WTC11 (cell line): ENCODE measurements at regions not wholly inside any gene's neighbourhood (a gene's known extent, or its start where the extent isn't known, plus 50 kb on each side); places are given as distances from the start of the nearest gene placed in this dataset.
A peak's percentile ranks its signal among the peaks of the same experiment; 100 is the strongest.

Experiments
- ATAC-seq: fragments of 200-7000 bp; cut with Tn5 transposase; 2 replicates; pipeline ENCODE4 v1.10.0; 2021; ENCODE audit warnings: mild to moderate bottlenecking, moderate library complexity
- CTCF ChIA-PET: fragments of 300-600 bp; sonication (Branson Sonifier 250); formaldehyde crosslinking; loops from one replicate; lab custom pipeline; 2021; ENCODE audit warnings: antibody characterized with exemption; lab: Charles Lee
- POLR2A ChIA-PET: fragments of 350-600 bp; sonication (Branson Sonifier 250); formaldehyde crosslinking; loops from one replicate; lab custom pipeline; 2021; ENCODE audit warnings: antibody characterized with exemption; lab: Charles Lee
- DNase-seq: peaks from one replicate; pipeline ENCODE4 v3.0.0; 2021; ENCODE audit warnings: low spot score
- H3K27ac Mint-ChIP-seq: 2 replicates; pipeline ENCODE4 v1.8.0; 2021; ENCODE audit warnings: mixed read lengths
- H3K27me3 Mint-ChIP-seq: 2 replicates; pipeline ENCODE4 v1.8.0; 2021; ENCODE audit warnings: low read depth, mild to moderate bottlenecking, moderate library complexity, mixed read lengths
- H3K36me3 Mint-ChIP-seq: 2 replicates; pipeline ENCODE4 v1.8.0; 2021; ENCODE audit warnings: mixed read lengths
- H3K4me1 Mint-ChIP-seq: 2 replicates; pipeline ENCODE4 v1.8.0; 2022; ENCODE audit warnings: mixed read lengths
- H3K4me3 Mint-ChIP-seq: 2 replicates; pipeline ENCODE4 v1.8.0; 2021; ENCODE audit warnings: mild to moderate bottlenecking, moderate library complexity, mixed read lengths
- H3K9me3 Mint-ChIP-seq: 2 replicates; pipeline ENCODE4 v1.8.0; 2021; ENCODE audit warnings: mixed read lengths
- CTCF ChIP-seq: fragments of 200-600 bp; IDR thresholded peaks from 2 replicates; pipeline ENCODE4 v1.8.0; 2022; ENCODE audit warnings: antibody characterized with exemption
- E2F5 ChIP-seq: sonication (generic); formaldehyde crosslinking; IDR thresholded peaks from 2 replicates; pipeline ENCODE4 v1.8.1; 2022; ENCODE audit warnings: mild to moderate bottlenecking, moderate library complexity, missing genetic modification reagents
- ETV6 ChIP-seq: sonication (generic); formaldehyde crosslinking; IDR thresholded peaks from 2 replicates; pipeline ENCODE4 v1.8.1; 2022; ENCODE audit warnings: mild to moderate bottlenecking, missing genetic modification reagents
- HMGA2 ChIP-seq: fragments of 250-450 bp; sonication (Bioruptor Pico); IDR thresholded peaks from 2 replicates; pipeline ENCODE4 v1.4.0; 2021; ENCODE audit warnings: mild to moderate bottlenecking, moderate library complexity
- JAZF1 ChIP-seq: fragments of 250-450 bp; sonication (Bioruptor Pico); IDR thresholded peaks from 2 replicates; pipeline ENCODE4 v1.9.0; 2021; ENCODE audit warnings: moderate library complexity, mild to moderate bottlenecking, inconsistent platforms
- NFATC4 ChIP-seq: fragments of 250-450 bp; sonication (Bioruptor Pico); IDR thresholded peaks from 2 replicates; pipeline ENCODE4 v1.9.0; 2021; ENCODE audit warnings: mild to moderate bottlenecking
- NR3C1 ChIP-seq: sonication (generic); formaldehyde crosslinking; conservative IDR thresholded peaks from 2 replicates; pipeline ENCODE4 v1.8.1; 2023; ENCODE audit warnings: low read depth, mild to moderate bottlenecking, missing genetic modification reagents
- PREB ChIP-seq: sonication (generic); formaldehyde crosslinking; IDR thresholded peaks from 2 replicates; pipeline ENCODE4 v1.8.1; 2022; ENCODE audit warnings: mild to moderate bottlenecking, missing genetic modification reagents, moderate library complexity, borderline replicate concordance
- RELA ChIP-seq: sonication (generic); formaldehyde crosslinking; IDR thresholded peaks from 2 replicates; pipeline ENCODE4 v1.8.1; 2022; ENCODE audit warnings: missing genetic modification reagents, mild to moderate bottlenecking, borderline replicate concordance
- SMAD3 ChIP-seq: sonication (generic); formaldehyde crosslinking; IDR thresholded peaks from 2 replicates; pipeline ENCODE4 v1.8.0; 2022; ENCODE audit warnings: missing genetic modification reagents, mild to moderate bottlenecking, borderline replicate concordance
- TCF7 ChIP-seq: sonication (generic); formaldehyde crosslinking; IDR thresholded peaks from 2 replicates; pipeline ENCODE4 v1.8.0; 2022; ENCODE audit warnings: mild to moderate bottlenecking, low read depth, missing genetic modification reagents, moderate library complexity
- TP53 ChIP-seq: sonication (generic); formaldehyde crosslinking; IDR thresholded peaks from 2 replicates; pipeline ENCODE4 v1.8.1; 2023; ENCODE audit warnings: mild to moderate bottlenecking, missing genetic modification reagents
- ZBTB43 ChIP-seq: sonication (generic); formaldehyde crosslinking; IDR thresholded peaks from 2 replicates; pipeline ENCODE4 v1.8.1; 2023; ENCODE audit warnings: mild to moderate bottlenecking, missing genetic modification reagents
- ZMAT4 ChIP-seq: fragments of 250-450 bp; sonication (Bioruptor Pico); IDR thresholded peaks from 2 replicates; pipeline ENCODE4 v1.9.0; 2021; ENCODE audit warnings: mild to moderate bottlenecking
- TF ChIP-seq, protein P1 (sequence below): sonication (generic); formaldehyde crosslinking; IDR thresholded peaks from 2 replicates; pipeline ENCODE4 v1.8.0; 2023; ENCODE audit warnings: missing genetic modification reagents, mild to moderate bottlenecking, borderline replicate concordance
- TF ChIP-seq, protein P2 (sequence below): sonication (generic); formaldehyde crosslinking; IDR thresholded peaks from 2 replicates; pipeline ENCODE4 v1.8.1; 2022; ENCODE audit warnings: missing genetic modification reagents, borderline replicate concordance
- TF ChIP-seq, protein P3 (sequence below): sonication (generic); formaldehyde crosslinking; IDR thresholded peaks from 2 replicates; pipeline ENCODE4 v1.8.1; 2023; ENCODE audit warnings: mild to moderate bottlenecking, moderate library complexity, missing genetic modification reagents
- TF ChIP-seq, protein P4 (sequence below): sonication (generic); formaldehyde crosslinking; IDR thresholded peaks from 2 replicates; pipeline ENCODE4 v1.8.0; 2022; ENCODE audit warnings: mild to moderate bottlenecking, missing genetic modification reagents
- TF ChIP-seq, protein P5 (sequence below): sonication (generic); formaldehyde crosslinking; IDR thresholded peaks from 2 replicates; pipeline ENCODE4 v1.8.1; 2023; ENCODE audit warnings: mild to moderate bottlenecking, missing genetic modification reagents, moderate library complexity

GRCh38 chr11:92828556-92828955 is 140.9 kb upstream of the MTNR1B start (continued):
- no peak for TF ChIP-seq RELA (CRISPR knock-in tag)
- no peak for TF ChIP-seq ZBTB43 (CRISPR knock-in tag)
- no peak for TF ChIP-seq E2F5 (CRISPR knock-in tag)
- TF ChIP-seq, protein P1, sequence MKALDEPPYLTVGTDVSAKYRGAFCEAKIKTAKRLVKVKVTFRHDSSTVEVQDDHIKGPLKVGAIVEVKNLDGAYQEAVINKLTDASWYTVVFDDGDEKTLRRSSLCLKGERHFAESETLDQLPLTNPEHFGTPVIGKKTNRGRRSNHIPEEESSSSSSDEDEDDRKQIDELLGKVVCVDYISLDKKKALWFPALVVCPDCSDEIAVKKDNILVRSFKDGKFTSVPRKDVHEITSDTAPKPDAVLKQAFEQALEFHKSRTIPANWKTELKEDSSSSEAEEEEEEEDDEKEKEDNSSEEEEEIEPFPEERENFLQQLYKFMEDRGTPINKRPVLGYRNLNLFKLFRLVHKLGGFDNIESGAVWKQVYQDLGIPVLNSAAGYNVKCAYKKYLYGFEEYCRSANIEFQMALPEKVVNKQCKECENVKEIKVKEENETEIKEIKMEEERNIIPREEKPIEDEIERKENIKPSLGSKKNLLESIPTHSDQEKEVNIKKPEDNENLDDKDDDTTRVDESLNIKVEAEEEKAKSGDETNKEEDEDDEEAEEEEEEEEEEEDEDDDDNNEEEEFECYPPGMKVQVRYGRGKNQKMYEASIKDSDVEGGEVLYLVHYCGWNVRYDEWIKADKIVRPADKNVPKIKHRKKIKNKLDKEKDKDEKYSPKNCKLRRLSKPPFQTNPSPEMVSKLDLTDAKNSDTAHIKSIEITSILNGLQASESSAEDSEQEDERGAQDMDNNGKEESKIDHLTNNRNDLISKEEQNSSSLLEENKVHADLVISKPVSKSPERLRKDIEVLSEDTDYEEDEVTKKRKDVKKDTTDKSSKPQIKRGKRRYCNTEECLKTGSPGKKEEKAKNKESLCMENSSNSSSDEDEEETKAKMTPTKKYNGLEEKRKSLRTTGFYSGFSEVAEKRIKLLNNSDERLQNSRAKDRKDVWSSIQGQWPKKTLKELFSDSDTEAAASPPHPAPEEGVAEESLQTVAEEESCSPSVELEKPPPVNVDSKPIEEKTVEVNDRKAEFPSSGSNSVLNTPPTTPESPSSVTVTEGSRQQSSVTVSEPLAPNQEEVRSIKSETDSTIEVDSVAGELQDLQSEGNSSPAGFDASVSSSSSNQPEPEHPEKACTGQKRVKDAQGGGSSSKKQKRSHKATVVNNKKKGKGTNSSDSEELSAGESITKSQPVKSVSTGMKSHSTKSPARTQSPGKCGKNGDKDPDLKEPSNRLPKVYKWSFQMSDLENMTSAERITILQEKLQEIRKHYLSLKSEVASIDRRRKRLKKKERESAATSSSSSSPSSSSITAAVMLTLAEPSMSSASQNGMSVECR (CRISPR knock-in tag): no peak
- no peak for TF ChIP-seq NR3C1 (CRISPR knock-in tag)
- TF ChIP-seq PREB (CRISPR knock-in tag): no peak
- TF ChIP-seq, protein P2, sequence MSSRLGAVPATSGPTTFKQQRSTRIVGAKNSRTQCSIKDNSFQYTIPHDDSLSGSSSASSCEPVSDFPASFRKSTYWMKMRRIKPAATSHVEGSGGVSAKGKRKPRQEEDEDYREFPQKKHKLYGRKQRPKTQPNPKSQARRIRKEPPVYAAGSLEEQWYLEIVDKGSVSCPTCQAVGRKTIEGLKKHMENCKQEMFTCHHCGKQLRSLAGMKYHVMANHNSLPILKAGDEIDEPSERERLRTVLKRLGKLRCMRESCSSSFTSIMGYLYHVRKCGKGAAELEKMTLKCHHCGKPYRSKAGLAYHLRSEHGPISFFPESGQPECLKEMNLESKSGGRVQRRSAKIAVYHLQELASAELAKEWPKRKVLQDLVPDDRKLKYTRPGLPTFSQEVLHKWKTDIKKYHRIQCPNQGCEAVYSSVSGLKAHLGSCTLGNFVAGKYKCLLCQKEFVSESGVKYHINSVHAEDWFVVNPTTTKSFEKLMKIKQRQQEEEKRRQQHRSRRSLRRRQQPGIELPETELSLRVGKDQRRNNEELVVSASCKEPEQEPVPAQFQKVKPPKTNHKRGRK (CRISPR knock-in tag): no peak

GRCh38 chr11:92829121-92829520 is 140.3 kb upstream of the MTNR1B start:
- Mint-ChIP-seq H3K27ac (no peak overlapping the region), H3K27me3 (no peaks in the 10 kb centered on the region), H3K9me3 (peaks cover 4% of the 10 kb centered on the region), H3K36me3 (peaks cover 7% of the 10 kb centered on the region), H3K4me3 (no peak overlapping the region), H3K4me1 (peaks cover 33% of the 10 kb centered on the region)
- ATAC-seq (peak; percentile 10; the same call in 1 of the 2 replicates), DNase-seq (no peak)
- ChIA-PET POLR2A (no interaction called here), CTCF (no interaction called here)
- TF ChIP-seq, protein P3, sequence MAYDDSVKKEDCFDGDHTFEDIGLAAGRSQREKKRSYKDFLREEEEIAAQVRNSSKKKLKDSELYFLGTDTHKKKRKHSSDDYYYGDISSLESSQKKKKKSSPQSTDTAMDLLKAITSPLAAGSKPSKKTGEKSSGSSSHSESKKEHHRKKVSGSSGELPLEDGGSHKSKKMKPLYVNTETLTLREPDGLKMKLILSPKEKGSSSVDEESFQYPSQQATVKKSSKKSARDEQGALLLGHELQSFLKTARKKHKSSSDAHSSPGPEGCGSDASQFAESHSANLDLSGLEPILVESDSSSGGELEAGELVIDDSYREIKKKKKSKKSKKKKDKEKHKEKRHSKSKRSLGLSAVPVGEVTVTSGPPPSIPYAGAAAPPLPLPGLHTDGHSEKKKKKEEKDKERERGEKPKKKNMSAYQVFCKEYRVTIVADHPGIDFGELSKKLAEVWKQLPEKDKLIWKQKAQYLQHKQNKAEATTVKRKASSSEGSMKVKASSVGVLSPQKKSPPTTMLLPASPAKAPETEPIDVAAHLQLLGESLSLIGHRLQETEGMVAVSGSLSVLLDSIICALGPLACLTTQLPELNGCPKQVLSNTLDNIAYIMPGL (CRISPR knock-in tag): no peak
- TF ChIP-seq SMAD3 (no peak), HMGA2 (no peak), CTCF (no peak), TCF7 (CRISPR knock-in tag) (no peak), JAZF1 (CRISPR knock-in tag) (no peak), NFATC4 (CRISPR knock-in tag) (no peak), ZMAT4 (no peak), TP53 (no peak), ETV6 (CRISPR knock-in tag) (no peak)
- TF ChIP-seq, protein P4, sequence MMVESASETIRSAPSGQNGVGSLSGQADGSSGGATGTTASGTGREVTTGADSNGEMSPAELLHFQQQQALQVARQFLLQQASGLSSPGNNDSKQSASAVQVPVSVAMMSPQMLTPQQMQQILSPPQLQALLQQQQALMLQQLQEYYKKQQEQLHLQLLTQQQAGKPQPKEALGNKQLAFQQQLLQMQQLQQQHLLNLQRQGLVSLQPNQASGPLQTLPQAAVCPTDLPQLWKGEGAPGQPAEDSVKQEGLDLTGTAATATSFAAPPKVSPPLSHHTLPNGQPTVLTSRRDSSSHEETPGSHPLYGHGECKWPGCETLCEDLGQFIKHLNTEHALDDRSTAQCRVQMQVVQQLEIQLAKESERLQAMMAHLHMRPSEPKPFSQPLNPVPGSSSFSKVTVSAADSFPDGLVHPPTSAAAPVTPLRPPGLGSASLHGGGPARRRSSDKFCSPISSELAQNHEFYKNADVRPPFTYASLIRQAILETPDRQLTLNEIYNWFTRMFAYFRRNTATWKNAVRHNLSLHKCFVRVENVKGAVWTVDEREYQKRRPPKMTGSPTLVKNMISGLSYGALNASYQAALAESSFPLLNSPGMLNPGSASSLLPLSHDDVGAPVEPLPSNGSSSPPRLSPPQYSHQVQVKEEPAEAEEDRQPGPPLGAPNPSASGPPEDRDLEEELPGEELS: no peak
- TF ChIP-seq, protein P5, sequence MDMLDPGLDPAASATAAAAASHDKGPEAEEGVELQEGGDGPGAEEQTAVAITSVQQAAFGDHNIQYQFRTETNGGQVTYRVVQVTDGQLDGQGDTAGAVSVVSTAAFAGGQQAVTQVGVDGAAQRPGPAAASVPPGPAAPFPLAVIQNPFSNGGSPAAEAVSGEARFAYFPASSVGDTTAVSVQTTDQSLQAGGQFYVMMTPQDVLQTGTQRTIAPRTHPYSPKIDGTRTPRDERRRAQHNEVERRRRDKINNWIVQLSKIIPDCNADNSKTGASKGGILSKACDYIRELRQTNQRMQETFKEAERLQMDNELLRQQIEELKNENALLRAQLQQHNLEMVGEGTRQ: no peak
